Upper lobe of left lung (tissue), 6 donors: ENCODE measurements at regions not wholly inside any gene's neighbourhood (a gene's known extent, or its start where the extent isn't known, plus 50 kb on each side); places are given as distances from the start of the nearest gene placed in this dataset.
A peak's percentile ranks its signal among the peaks of the same experiment; 100 is the strongest.
"Not testable (repeated sequence)": the region's sequence is repeated elsewhere in the genome, so short reads cannot be mapped to it uniquely, and the experiment has no call there.

ENCODE experiments used
- ATAC-seq, 2 donors: fragments of 200-7000 bp; cut with Tn5 transposase; one replicate each; pipeline ENCODE4 v1.9.1; 2022; ENCODE audit warnings: mild to moderate bottlenecking in 2 of 2, moderate library complexity in 2 of 2; ENCODE audit not compliant: low FRiP score in 2 of 2
- DNase-seq, 2 donors: peaks; one replicate each; pipeline ENCODE4 v3.0.0-alpha.2; 2019 to 2020
- H3K27ac ChIP-seq, 4 donors: fragments of 200-600 bp; sonication (generic); one replicate each; pipeline ENCODE4 v1.5.1; 2016 to 2019
- H3K27me3 ChIP-seq, 4 donors: fragments of 200-600 bp; sonication (generic); one replicate each; pipeline ENCODE4 v1.5.1; 2017 to 2019
- H3K36me3 ChIP-seq, 4 donors: fragments of 200-600 bp; sonication (generic); one replicate each; pipeline ENCODE4 v1.5.1; 2016 to 2019
- H3K4me1 ChIP-seq, 4 donors: fragments of 200-600 bp; sonication (generic); one replicate each; pipeline ENCODE4 v1.5.1; 2018 to 2019
- H3K4me3 ChIP-seq, 4 donors: fragments of 200-600 bp; sonication (generic); one replicate each; pipeline ENCODE4 v1.5.1; 2017 to 2019; ENCODE audit warnings: mild to moderate bottlenecking in 2 of 4, moderate library complexity in 1 of 4
- H3K9me3 ChIP-seq, 4 donors: fragments of 200-600 bp; sonication (generic); one replicate each; pipeline ENCODE4 v1.5.1; 2018 to 2019
- CTCF ChIP-seq, 6 experiments: fragments of 450-650 bp in 4 of 6; fragments of 200-600 bp in 2 of 6; sonication (generic) in 2 of 6; IDR thresholded peaks; one replicate each; pipeline ENCODE4 v1.5.1; 2016 to 2019; ENCODE audit warnings: antibody characterized with exemption in 6 of 6
- EP300 ChIP-seq, 4 donors: sonication (generic); formaldehyde crosslinking; IDR thresholded peaks; one replicate each; pipeline ENCODE4 v1.5.1; 2017; ENCODE audit warnings: antibody characterized with exemption in 4 of 4, control low read depth in 2 of 4
- POLR2A ChIP-seq, 4 donors: fragments of 450-650 bp; IDR thresholded peaks; one replicate each; pipeline ENCODE4 v1.5.1; 2016 to 2017; ENCODE audit warnings: antibody characterized with exemption in 4 of 4, mild to moderate bottlenecking in 2 of 4
- POLR2AphosphoS5 ChIP-seq, 2 donors: sonication (generic); formaldehyde crosslinking; IDR thresholded peaks; one replicate each; pipeline ENCODE4 v1.5.1; 2017; ENCODE audit warnings: antibody characterized with exemption in 2 of 2
- WGBS, 2 donors: methylation state at CpG; one replicate each; pipeline ENCODE4 v1.1.5; 2017 to 2018; 5-methylcytosine and 5-hydroxymethylcytosine counted together
- donor health status: DM: no; HTN: no; CAD: no; lungs with moderate emphysema.
- donor health status: DM: no; HTN: yes; CAD: no; lungs with severe emphysema.

GRCh38 chr1:203559523-203559922 is 65.6 kb downstream of the OPTC start:
- Histone ChIP-seq H3K27ac (no peak overlapping the region), H3K4me3 (no peak overlapping the region), H3K27me3 (no peaks in the 10 kb centered on the region), H3K36me3 (no peaks in the 10 kb centered on the region), H3K9me3 (no peaks in the 10 kb centered on the region), H3K4me1 (peaks cover 0 to 12% (median 5%) of the 10 kb centered on the region in 4 donors)
- TF ChIP-seq POLR2A (IDR thresholded peaks at IDR 0.05) (no peak), POLR2AphosphoS5 (IDR thresholded peaks at IDR 0.05) (no peak), CTCF (IDR thresholded peaks at IDR 0.05) (no peak), EP300 (IDR thresholded peaks at IDR 0.05) (no peak)
- 90 to 94% methylated on average over 6 of the region's 6 CpGs for WGBS, 2 donors
- ATAC-seq: peak in 1 of 2 donors; percentile 66
- DNase-seq: no peak

GRCh38 chr1:203561761-203562160 is 64.9 kb upstream of the ATP2B4 start:
- not testable (repeated sequence) for H3K9me3 ChIP-seq, H3K4me1 ChIP-seq, DNase-seq, H3K27ac ChIP-seq, H3K27me3 ChIP-seq, ATAC-seq, H3K36me3 ChIP-seq, H3K4me3 ChIP-seq
- 100% methylated on average over 1 of the region's 1 CpG for WGBS, 2 donors

GRCh38 chr1:203563291-203563690 is 63.3 kb upstream of the ATP2B4 start:
- DNase-seq: no peak
- 44 to 52% methylated on average over 2 of the region's 2 CpGs for WGBS, 2 donors
- Histone ChIP-seq H3K4me3 (no peak overlapping the region), H3K27me3 (no peaks in the 10 kb centered on the region), H3K4me1 (no peaks in the 10 kb centered on the region), H3K36me3 (no peaks in the 10 kb centered on the region), H3K9me3 (no peaks in the 10 kb centered on the region), H3K27ac (no peak overlapping the region)
- ATAC-seq: peak in 1 of 2 donors; percentile 47
- TF ChIP-seq EP300 (IDR thresholded peaks at IDR 0.05) (no peak), CTCF (IDR thresholded peaks at IDR 0.05) (no peak), POLR2AphosphoS5 (IDR thresholded peaks at IDR 0.05) (no peak), POLR2A (IDR thresholded peaks at IDR 0.05) (no peak)

GRCh38 chr1:203564024-203564423 is 62.6 kb upstream of the ATP2B4 start:
- DNase-seq (no peak), ATAC-seq (no peak)
- no peak overlapping the region for H3K27ac ChIP-seq
- H3K9me3 ChIP-seq: no peaks in the 10 kb centered on the region
- H3K4me3 ChIP-seq: no peak overlapping the region
- H3K36me3 ChIP-seq: no peaks in the 10 kb centered on the region
- H3K27me3 ChIP-seq: no peaks in the 10 kb centered on the region
- TF ChIP-seq POLR2A (IDR thresholded peaks at IDR 0.05) (no peak), EP300 (IDR thresholded peaks at IDR 0.05) (no peak), POLR2AphosphoS5 (IDR thresholded peaks at IDR 0.05) (no peak), CTCF (IDR thresholded peaks at IDR 0.05) (no peak)
- H3K4me1 ChIP-seq: no peaks in the 10 kb centered on the region
- 88 to 94% methylated on average over 5 of the region's 5 CpGs for WGBS, 2 donors

- ATAC-seq (no peak), DNase-seq (no peak)
- Histone ChIP-seq H3K9me3 (no peaks in the 10 kb centered on the region), H3K4me3 (no peak overlapping the region), H3K4me1 (no peaks in the 10 kb centered on the region), H3K36me3 (no peaks in the 10 kb centered on the region), H3K27ac (no peak overlapping the region), H3K27me3 (no peaks in the 10 kb centered on the region)
- TF ChIP-seq POLR2A (IDR thresholded peaks at IDR 0.05) (no peak), EP300 (IDR thresholded peaks at IDR 0.05) (no peak), CTCF (IDR thresholded peaks at IDR 0.05) (no peak), POLR2AphosphoS5 (IDR thresholded peaks at IDR 0.05) (no peak)
- WGBS, 2 donors: 79 to 97% methylated on average over 3 of the region's 3 CpGs
Measured at GRCh38 chr1:203565049-203565448, 61.6 kb upstream of the ATP2B4 start.
